Dedifferentiated amniotic fluid mesenchymal stem cell (primary cell): ENCODE measurements at regions not wholly inside any gene's neighbourhood (a gene's known extent, or its start where the extent isn't known, plus 50 kb on each side); places are given as distances from the start of the nearest gene placed in this dataset.

ENCODE experiments used
- DNase-seq: peaks from one replicate; pipeline ENCODE4 v3.0.0-alpha.2; 2016; ENCODE audit errors: extremely low spot score

DNA sequence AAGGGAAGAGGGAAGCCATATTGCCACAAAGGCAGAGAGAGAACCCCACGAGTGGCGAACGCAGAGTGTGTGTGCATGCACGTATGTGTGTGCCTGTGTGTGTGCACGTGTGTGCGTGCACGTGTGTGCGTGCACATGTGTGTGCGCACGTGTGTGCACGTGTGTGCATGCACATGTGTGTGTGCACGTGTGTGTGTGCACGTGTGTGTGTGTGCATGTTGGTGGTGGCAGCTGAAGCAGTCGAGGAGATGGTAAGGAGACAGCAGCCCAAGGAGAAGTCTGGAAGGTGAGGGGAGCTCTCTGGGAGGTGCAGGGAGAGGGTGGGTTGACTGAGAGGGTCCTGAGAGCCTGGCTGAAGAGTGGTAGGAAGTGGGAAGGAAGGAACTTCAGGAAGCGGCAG is 94.1 kb upstream of the NECTIN1 start:
- no peak for DNase-seq

DNA sequence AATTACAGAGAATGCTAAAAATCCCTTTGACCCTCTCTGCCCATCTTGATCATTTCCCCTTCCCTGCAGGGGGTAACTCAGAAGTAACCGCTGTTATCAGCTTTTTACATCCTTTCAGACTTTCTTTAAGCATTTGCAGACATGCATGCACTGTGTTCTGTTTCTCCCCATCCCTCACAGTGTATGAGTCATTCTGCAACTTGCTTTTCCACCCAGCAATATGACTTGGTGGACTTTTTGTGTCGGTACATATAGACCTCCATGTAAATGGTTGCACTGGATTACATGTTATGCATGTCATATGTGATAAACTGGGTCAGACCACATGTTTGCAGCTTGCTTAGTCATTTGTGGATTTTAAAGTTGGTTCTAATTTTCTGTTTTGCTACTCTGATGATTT is 87.7 kb upstream of the NECTIN1 start:
- no peak for DNase-seq

- no peak for DNase-seq
Measured at GRCh38 chr11:119814766-119815165, 85.8 kb upstream of the NECTIN1 start.

DNA sequence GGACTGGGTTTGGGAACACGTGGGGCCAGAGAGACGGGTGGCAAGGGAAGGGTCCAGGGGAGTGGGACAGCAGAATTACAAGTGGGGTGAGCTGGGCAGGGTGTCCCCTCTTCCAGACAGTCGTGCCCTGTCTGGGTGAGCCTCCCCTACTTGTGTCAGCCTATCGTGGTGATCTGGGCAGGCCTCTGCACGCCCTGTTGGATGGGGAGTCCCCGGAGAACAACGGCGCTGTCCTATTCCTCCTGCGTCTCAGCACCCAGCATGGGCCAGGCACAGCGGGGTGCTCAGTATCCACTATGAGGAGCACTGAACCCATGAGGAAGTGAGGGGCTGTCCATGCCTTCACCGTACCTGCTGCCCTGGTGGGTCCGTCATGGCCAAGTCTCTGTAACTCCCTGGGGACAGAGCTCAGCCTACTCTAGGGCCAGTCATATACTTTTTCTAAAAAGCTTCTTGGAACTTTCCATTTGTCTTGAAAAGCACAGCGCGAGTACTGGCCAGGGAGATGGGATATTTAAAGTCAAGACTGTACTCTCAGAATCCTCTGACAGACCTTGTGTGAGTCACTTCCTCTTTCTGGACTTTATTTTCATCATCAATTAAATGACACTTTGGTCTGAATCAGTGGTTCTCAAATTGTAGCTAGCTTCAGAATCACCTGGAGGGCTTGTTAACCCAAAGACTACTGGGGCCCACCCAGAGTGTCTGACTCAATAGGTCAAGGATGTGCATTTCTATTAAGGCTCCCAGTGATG is 81.7 kb upstream of the NECTIN1 start:
- DNase-seq: no peak

- no peak for DNase-seq
Measured at GRCh38 chr11:119809346-119809745, 80.3 kb upstream of the NECTIN1 start.

GRCh38 chr11:119808407-119809185 is 79.6 kb upstream of the NECTIN1 start:
- no peak for DNase-seq

DNA sequence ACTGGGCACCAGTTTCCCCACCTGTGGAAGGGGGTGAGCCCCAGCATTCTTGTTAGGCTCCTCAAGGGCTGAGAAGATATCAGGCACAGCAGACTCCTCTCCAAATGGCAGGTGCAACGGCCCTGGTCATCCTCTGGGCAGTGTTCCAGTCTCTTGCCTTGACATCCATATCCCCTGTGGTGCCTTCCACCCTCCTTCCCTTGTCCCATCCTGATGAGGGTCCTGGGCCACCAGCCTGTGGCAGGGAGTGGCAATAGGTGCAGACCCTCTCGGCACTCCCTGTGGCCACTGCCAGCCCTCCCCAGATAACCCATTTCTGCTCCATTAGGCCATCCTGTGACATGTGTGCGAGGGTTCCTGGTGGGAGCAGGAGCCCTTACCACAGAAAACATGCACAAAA is 78.8 kb upstream of the NECTIN1 start:
- no peak for DNase-seq

DNA sequence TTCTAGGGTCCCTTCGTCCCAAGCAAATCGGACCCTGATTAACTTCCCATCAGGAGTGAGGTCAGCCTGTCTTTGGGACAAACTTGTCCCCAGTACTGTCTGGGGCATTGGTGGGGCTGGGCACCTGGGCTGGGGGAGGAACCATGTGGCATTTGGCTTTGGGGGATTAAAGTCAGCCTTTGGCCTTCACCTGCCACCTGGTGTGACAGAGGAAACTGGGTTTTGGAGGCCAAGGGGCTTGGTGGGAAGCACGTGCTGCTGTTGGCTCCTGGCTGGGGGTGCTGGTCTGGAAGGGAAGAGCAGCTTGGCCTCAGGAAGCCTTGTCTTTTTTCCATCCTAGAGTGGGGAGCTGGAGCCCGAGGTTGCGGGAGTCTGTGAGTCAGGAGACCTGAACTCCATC is 78.4 kb upstream of the NECTIN1 start:
- no peak for DNase-seq

- DNase-seq: no peak
Measured at GRCh38 chr11:119806064-119806915, 77.3 kb upstream of the NECTIN1 start.

DNA sequence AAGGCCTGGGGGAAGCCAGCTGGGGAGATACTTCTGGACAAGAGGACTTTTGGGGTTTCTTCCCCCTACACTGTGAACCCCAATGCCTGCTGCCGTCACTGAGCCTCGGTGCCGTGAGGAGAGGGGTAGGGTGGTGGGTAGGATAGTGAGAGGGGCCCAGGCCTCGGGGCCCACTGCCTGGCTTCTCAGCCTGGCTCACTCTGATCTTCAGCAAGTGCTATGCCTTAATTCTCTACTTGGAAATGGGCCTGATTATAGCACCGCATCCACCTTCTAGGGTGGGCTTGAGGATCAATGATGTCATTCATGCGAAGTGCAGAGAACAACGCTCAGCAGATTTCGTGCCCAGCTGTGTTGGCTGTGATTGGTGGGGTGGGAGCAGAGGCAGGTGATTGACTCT is 76.7 kb upstream of the NECTIN1 start:
- DNase-seq: no peak

DNA sequence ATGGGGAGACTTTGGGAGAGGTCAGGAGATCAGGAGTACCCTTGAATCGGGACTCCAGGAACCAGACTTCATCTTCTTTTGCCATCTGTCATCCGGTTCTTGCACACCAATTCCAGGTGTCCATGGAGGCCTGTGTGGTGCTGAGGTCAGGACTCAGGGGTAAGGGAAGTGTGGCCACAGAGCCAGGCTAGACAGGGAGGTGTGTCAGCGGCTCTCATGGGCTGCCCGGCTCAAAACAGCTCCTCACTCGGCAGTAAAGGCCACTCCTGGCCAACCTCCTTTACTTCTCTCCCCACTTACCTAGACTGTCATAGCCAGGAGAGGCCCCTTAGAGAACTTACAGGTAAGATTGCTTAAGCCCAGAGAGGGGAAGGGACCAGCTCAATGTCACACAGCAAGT is 75.7 kb upstream of the NECTIN1 start:
- DNase-seq: no peak

DNA sequence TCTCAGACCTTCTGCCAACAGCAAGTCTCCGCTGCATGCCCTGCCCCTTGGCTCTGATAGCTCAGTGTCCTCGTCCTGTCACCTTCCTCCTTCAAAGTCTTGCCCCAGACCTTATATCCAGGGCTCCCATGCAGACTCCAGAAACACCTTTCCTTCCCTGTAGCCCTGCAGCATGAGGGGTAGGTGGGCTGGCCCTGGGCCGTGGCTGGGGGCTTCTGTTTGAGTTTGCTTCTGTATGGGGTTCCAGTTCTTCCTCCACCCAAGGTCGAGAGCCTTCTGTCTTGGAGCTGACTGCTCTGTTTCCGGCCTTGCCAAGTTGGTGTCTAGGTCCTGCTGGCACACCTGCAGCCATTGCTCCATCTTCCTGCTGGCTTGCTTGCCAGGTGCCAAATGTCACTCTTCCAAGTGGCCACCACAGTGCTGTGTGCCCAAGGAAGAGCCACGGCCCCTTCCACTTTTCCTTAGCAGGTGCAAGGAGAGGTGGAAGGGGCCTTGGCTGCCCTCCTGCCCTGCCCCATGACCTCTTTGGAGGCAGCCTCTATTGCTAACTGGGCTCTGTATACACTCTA is 74.8 kb upstream of the NECTIN1 start:
- DNase-seq: no peak

GRCh38 chr11:119803139-119803538 is 74.1 kb upstream of the NECTIN1 start:
- DNase-seq: no peak

- no peak for DNase-seq
Measured at GRCh38 chr11:119802670-119803069, 73.7 kb upstream of the NECTIN1 start.

GRCh38 chr11:119800619-119801018 is 71.6 kb upstream of the NECTIN1 start:
- DNase-seq: no peak

GRCh38 chr11:119800171-119800570 is 71.2 kb upstream of the NECTIN1 start:
- no peak for DNase-seq

DNA sequence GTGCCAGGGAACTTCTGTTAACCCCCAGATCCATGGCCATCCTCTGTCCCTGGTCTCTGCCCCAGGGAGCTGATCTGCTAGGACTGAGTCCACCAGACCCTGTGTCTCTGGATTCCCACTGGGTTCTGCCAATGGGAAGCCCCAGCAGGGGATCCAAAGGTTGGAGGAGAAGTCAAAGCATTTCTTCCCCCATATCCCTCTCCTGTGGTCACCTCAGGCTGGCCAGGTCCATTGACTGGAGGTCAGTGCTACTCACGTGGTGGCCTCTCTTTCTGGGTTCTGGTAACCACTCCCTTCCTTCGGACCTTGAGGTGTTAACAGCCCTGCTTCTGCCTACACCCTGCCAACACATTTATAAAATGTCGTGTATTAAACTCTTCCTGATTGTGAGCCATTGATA is 69.7 kb upstream of the NECTIN1 start:
- DNase-seq: no peak

- DNase-seq: no peak
Measured at GRCh38 chr11:119797736-119798135, 68.7 kb upstream of the NECTIN1 start.

DNA sequence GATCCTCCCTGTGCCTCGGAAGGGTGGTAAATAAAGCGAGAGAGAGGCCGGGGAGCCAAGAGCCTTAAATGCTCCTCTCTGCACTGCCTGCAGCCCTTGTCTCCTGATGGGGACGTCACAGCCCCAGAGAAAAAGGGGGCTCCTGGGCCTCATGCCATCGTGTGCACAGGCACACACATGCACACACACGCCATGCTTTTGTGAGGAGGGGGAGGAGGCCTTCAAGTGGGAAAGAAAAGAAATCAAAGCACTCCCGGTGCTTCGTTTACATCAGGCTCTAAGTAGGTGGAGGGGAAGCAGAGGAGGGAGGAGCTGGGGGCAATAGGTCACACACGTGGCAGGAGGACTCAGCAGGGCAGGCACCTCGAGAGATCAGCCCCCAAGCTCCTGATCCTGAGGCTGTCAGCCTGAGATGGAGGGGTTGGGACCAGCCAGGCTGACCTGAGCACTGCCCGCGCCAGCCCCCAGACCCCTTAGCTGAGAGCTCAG is 68.2 kb upstream of the NECTIN1 start:
- no peak for DNase-seq

DNA sequence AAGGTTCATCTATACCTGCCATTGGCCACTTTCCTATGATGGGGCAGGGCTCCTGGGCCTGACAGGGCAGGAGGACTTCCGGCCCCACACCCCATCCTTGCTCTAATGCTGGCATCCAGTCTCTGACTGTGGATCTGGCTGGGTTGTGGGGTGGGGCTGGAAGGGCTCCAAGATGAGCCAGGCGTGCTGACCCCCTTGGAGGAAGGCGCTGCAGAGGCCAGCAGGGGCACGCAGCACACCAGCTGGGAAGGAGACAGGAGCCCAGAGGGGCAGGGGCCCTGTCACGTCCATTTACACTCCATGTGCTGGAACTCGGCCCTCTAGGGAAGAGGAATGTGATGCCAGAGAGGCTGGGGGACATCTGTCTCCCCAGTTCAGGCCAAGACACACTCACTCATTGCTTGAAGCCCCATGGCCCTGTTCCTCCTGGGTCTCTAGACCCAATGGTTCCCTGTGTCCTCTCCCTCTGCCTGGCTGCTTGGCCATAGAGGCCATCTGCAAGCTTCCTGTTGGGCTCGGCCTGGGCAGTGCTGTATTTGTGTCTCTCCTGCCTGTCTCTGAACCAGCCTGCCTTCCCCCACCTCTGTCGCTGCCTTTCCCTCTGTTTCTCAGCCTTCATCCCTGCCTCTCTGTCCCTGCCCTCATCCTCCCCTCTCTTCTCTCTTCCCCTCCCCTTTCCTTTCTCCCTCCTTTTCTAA is 67.5 kb upstream of the NECTIN1 start:
- no peak for DNase-seq

DNA sequence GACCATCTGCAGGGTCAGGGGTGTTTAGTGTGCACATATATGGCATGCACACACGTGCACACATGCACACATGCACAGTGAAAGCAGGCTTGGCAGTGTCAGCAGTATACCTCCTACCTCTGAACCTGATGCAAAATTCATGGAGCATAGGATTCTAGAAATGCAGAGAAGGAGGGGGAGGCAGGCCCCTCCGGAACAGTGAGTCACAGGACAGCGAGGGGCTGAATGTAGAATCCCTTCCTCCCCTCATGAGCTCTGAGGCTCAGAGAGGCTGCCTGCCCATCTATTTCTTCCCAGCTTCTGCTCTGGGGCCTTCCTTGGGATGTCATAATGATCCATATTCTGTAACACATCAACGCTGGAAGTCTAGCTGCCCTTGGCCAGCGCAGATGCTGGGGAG is 66.7 kb upstream of the NECTIN1 start:
- DNase-seq: no peak
